NOMO-1 treated with dmso at 0.1 percent for 144 hours (cell line): ENCODE measurements at regions not wholly inside any gene's neighbourhood (a gene's known extent, or its start where the extent isn't known, plus 50 kb on each side); places are given as distances from the start of the nearest gene placed in this dataset.

Experiments
- DNase-seq: peaks from one replicate; lab custom pipeline; 2025; ENCODE audit not compliant: unreplicated experiment; lab: John Stamatoyannopoulos, UW

- DNase-seq, result no peak
Observed at GRCh38 chr4:19455196-19455595, 796.5 kb upstream of the SLIT2 start.

- DNase-seq, result no peak
Observed at GRCh38 chr4:19438233-19438632, 813.5 kb upstream of the SLIT2 start.

GRCh38 chr4:19437008-19437407, 814.7 kb upstream of the SLIT2 start:
- no peak for DNase-seq

GRCh38 chr4:19429684-19430083, 822.0 kb upstream of the SLIT2 start:
- DNase-seq, result no peak

GRCh38 chr4:19425146-19425545, 826.6 kb upstream of the SLIT2 start:
- DNase-seq, result no peak

- no peak for DNase-seq
Observed at GRCh38 chr4:19417256-19417655, 834.4 kb upstream of the SLIT2 start.

GRCh38 chr4:19416146-19416545, 835.6 kb upstream of the SLIT2 start:
- no peak for DNase-seq

- DNase-seq, result no peak
Observed at GRCh38 chr4:19408490-19408889, 843.2 kb upstream of the SLIT2 start.

- DNase-seq, result no peak
Observed at GRCh38 chr4:19406789-19407188, 844.9 kb upstream of the SLIT2 start.

GRCh38 chr4:19403786-19404370, 847.8 kb upstream of the SLIT2 start:
- no peak for DNase-seq

- no peak for DNase-seq
Observed at GRCh38 chr4:19402581-19403065, 849.1 kb upstream of the SLIT2 start.

- no peak for DNase-seq
Observed at GRCh38 chr4:19401301-19402080, 850.2 kb upstream of the SLIT2 start.

GRCh38 chr4:19400820-19401219, 850.9 kb upstream of the SLIT2 start:
- DNase-seq, result no peak

- DNase-seq, result no peak
Observed at GRCh38 chr4:19399001-19399400, 852.7 kb upstream of the SLIT2 start.

- DNase-seq, result no peak
Observed at GRCh38 chr4:19386786-19387185, 864.9 kb upstream of the SLIT2 start.

- DNase-seq, result no peak
Observed at GRCh38 chr4:19382993-19383756, 868.5 kb upstream of the SLIT2 start.

- no peak for DNase-seq
Observed at GRCh38 chr4:19381068-19381467, 870.6 kb upstream of the SLIT2 start.

GRCh38 chr4:19380600-19380999, 871.1 kb upstream of the SLIT2 start:
- DNase-seq, result no peak

- no peak for DNase-seq
Observed at GRCh38 chr4:19379191-19379708, 872.5 kb upstream of the SLIT2 start.

GRCh38 chr4:19375931-19376330, 875.8 kb upstream of the SLIT2 start:
- no peak for DNase-seq

- no peak for DNase-seq
Observed at GRCh38 chr4:19375136-19375804, 876.4 kb upstream of the SLIT2 start.
